GM06990 (cell line): ENCODE measurements at regions not wholly inside any gene's neighbourhood (a gene's known extent, or its start where the extent isn't known, plus 50 kb on each side); places are given as distances from the start of the nearest gene placed in this dataset.

Source experiments
- DNase-seq: peaks from one replicate; pipeline ENCODE4 v3.0.0-alpha.2; 2011; ENCODE audit not compliant: insufficient read length; ENCODE audit errors: extremely low read depth
- H3K27me3 ChIP-seq: replicated peaks from 2 replicates; pipeline ENCODE4 v1.6.0; 2011; ENCODE audit warnings: low read length; ENCODE audit not compliant: control insufficient read depth, insufficient read depth
- H3K36me3 ChIP-seq: 2 replicates; pipeline ENCODE4 v1.5.1; 2011; ENCODE audit warnings: low read length; ENCODE audit not compliant: control insufficient read depth, insufficient read depth
- H3K4me3 ChIP-seq: replicated peaks from 2 replicates; pipeline ENCODE4 v1.5.1; 2011; ENCODE audit warnings: low read depth, mild to moderate bottlenecking, control low read depth, low read length
- CTCF ChIP-seq: IDR thresholded peaks from 2 replicates; pipeline ENCODE4 v1.5.1; 2011; ENCODE audit warnings: low read length, control low read depth, mild to moderate bottlenecking, inconsistent platforms; ENCODE audit not compliant: insufficient read depth, poor library complexity, severe bottlenecking

- TF ChIP-seq CTCF = no peak
- Histone ChIP-seq H3K36me3 (no peaks in the 10 kb centered on the region), H3K4me3 (no peak overlapping the region), H3K27me3 (no peaks in the 10 kb centered on the region)
- DNase-seq = no peak
Observed at GRCh38 chr4:189769131-189769530, 171.5 kb upstream of the FRG1 start.

- Histone ChIP-seq H3K36me3 (no peaks in the 10 kb centered on the region), H3K27me3 (no peaks in the 10 kb centered on the region), H3K4me3 (no peak overlapping the region)
- TF ChIP-seq CTCF = no peak
- no peak for DNase-seq
Observed at GRCh38 chr4:189771696-189772361, 168.8 kb upstream of the FRG1 start.

DNA sequence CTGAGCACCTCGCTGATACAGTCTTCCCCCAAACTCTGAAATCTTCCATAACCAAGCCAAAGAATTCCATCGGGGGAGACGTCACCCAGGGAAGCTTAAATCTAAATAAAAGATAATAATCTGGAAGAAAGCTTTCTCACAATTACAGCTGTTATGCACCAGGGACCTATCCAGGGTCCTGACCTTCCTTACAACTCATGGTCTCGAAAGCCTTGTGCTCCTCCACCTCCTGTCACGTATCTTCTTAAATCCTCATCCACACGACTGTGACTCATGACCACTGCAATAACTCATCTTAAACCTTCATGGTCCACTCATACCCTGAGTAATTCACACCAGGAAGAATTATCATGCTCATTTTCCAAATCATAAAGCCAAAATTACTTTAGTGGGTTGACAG lies 166.8 kb upstream of the FRG1 start:
- DNase-seq = no peak
- no peak for TF ChIP-seq CTCF
- H3K36me3 ChIP-seq = no peaks in the 10 kb centered on the region
- H3K27me3 ChIP-seq = no peaks in the 10 kb centered on the region
- no peak overlapping the region for H3K4me3 ChIP-seq

DNA sequence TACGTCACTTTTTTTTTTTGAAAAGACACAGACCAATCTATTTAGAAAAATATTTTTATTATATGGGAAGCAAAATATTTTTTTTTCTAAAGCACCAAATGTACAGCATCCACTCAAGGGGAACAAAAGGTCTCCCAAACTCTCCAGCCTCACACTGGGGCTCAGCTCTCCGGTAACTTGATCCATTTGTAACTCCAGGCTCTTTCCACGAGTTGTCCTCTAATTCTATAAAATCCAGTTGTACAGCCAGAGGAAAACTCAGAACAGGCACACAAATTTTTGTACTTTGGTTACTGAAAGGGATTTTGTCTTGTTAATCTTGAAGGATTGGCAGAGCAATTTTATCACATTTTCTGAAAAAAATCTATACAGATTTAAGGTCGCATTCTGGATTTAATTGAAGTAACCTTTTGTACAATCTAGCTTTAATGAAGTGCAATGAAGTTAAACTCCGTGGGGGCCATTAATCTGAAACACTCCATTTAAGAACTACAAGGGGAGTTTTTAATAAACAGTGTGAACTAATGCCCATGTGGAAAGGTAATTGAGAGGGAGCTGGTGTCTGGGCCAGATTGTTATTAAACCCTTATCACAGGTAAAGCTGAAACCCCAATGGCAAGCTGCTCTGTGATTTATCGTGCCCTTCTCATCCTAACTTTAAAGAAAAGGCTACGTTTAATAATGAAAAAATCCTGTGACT lies 161.2 kb upstream of the FRG1 start:
- no peaks in the 10 kb centered on the region for H3K27me3 ChIP-seq
- TF ChIP-seq CTCF = no peak
- no peak overlapping the region for H3K4me3 ChIP-seq
- H3K36me3 ChIP-seq = no peaks in the 10 kb centered on the region
- no peak for DNase-seq

DNA sequence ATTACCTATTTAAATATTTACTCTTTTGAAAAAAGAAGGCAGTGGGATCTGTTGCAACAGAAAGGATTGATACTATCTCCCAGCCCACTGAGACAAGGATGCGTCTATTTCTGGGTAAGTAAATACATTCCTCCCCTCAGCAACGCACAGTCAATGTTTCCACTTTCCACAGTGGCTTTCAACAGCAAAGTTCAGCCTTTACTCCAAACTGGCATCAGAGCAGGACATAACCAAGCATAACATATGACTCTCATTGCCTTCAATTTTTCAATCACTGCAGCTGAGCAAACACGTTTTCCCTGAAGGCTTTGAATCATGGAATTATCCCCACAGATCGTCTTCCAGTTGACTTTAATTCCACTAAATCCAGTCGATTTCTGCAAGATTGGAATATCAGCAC lies 160.3 kb upstream of the FRG1 start:
- DNase-seq = no peak
- TF ChIP-seq CTCF = no peak
- H3K4me3 ChIP-seq = no peak overlapping the region

More for the DNA sequence above, 160.3 kb upstream of the FRG1 start:
- Histone ChIP-seq H3K36me3 (no peaks in the 10 kb centered on the region), H3K27me3 (no peaks in the 10 kb centered on the region)
